ENCODE measurements at regions not wholly inside any gene's neighbourhood (a gene's known extent, or its start where the extent isn't known, plus 50 kb on each side); places are given as distances from the start of the nearest gene placed in this dataset.

GRCh38 chr3:31142139-31142538 lies 247.7 kb upstream of the GADL1 start:
- TF ChIP-seq CTCF (IDR thresholded peaks at IDR 0.05) (no peak), POLR2A (IDR thresholded peaks at IDR 0.05) (no peak)
